ENCODE measurements at regions not wholly inside any gene's neighbourhood (a gene's known extent, or its start where the extent isn't known, plus 50 kb on each side); places are given as distances from the start of the nearest gene placed in this dataset.

DNA sequence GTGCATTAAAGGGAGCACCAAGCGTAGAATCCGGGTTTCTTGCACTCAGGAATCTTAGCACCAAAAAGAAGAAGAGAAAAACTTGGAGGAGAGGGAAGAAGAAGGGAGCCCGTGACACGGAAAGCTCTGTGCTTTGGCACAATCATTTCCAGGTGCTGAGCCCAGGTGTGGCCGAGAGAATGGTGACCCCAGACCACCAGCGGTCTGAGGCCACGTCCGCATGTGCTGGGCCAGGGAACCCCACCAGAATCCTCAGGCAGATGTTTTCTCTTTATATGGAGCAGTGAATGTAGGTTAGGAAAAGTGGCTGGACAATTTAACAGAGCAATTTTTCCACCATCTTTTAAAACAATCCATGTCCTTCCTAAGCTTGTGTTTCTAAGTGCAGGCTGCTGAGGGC lies 520.9 kb downstream of the EPHA4 start:
- intact Hi-C loops (cut with DNase I), result no loop called here
- H3K27ac ChIP-seq, result no peak overlapping the region
- DNase-seq (ENCODE audit: low spot score in 2 of 2), result no peak

DNA sequence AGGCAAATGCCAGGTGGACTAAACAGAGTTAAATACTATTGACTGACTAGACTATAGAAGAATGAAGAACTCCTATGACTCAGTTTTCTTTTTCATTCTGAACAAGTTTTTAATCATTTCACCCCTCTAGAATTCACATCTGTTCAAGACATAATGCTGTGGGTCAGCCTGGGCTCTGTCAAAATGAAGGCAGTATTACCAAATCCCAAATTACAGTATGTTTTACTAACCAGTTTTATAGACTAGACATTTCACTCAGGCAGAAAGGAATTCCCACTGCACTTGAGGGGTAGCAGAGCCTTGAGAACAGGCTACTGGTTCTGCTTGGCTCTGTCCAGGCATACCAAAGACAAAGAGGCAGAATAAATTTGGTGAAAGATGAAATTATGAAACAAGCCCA lies 511.7 kb downstream of the EPHA4 start:
- Histone ChIP-seq H3K4me3 (no peak overlapping the region), H3K36me3 (no peaks in the 10 kb centered on the region), H3K9me3 (no peaks in the 10 kb centered on the region), H3K27ac (no peak overlapping the region), H3K27me3 (no peaks in the 10 kb centered on the region), H3K4me1 (no peaks in the 10 kb centered on the region)
- TF ChIP-seq, protein P1, sequence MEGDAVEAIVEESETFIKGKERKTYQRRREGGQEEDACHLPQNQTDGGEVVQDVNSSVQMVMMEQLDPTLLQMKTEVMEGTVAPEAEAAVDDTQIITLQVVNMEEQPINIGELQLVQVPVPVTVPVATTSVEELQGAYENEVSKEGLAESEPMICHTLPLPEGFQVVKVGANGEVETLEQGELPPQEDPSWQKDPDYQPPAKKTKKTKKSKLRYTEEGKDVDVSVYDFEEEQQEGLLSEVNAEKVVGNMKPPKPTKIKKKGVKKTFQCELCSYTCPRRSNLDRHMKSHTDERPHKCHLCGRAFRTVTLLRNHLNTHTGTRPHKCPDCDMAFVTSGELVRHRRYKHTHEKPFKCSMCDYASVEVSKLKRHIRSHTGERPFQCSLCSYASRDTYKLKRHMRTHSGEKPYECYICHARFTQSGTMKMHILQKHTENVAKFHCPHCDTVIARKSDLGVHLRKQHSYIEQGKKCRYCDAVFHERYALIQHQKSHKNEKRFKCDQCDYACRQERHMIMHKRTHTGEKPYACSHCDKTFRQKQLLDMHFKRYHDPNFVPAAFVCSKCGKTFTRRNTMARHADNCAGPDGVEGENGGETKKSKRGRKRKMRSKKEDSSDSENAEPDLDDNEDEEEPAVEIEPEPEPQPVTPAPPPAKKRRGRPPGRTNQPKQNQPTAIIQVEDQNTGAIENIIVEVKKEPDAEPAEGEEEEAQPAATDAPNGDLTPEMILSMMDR (IDR thresholded peaks at IDR 0.05), result no peak
- DNase-seq (ENCODE audit: low spot score in 2 of 2), result no peak
- intact Hi-C loops (cut with DNase I), result no loop called here

More for the DNA sequence above, 520.9 kb downstream of the EPHA4 start:
- Histone ChIP-seq H3K9me3 (no peaks in the 10 kb centered on the region), H3K27me3 (no peaks in the 10 kb centered on the region), H3K4me3 (no peak overlapping the region), H3K36me3 (no peaks in the 10 kb centered on the region), H3K4me1 (no peaks in the 10 kb centered on the region)
- TF ChIP-seq, protein P1 (IDR thresholded peaks at IDR 0.05), result no peak

DNA sequence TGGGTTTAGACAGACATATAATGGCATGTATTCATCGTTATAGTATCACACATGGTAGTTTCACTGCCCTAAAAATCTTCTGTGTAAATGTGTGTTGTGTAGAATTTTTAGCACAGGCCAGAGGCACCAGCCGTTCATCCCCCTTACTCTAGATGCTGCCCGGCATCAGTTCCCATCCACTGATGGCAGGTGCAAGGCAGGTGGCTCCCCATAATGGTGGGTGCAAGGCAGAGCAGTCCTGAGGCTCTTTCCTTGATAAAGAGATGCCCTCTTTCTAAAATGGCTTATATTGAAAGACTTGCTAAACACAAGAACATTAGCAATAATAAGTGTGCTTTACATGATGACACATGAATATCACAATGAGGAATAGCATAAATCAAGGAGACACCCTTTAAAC lies 508.5 kb downstream of the EPHA4 start:
- TF ChIP-seq, protein P1 (IDR thresholded peaks at IDR 0.05), result no peak
- intact Hi-C loops (cut with DNase I), result no loop called here
- no peaks in the 10 kb centered on the region for H3K9me3 ChIP-seq
- H3K4me3 ChIP-seq, result no peak overlapping the region
- no peak for DNase-seq (ENCODE audit: low spot score in 2 of 2)
- no peak overlapping the region for H3K27ac ChIP-seq
- H3K36me3 ChIP-seq, result no peaks in the 10 kb centered on the region
- H3K4me1 ChIP-seq, result no peaks in the 10 kb centered on the region
- H3K27me3 ChIP-seq, result no peaks in the 10 kb centered on the region

DNA sequence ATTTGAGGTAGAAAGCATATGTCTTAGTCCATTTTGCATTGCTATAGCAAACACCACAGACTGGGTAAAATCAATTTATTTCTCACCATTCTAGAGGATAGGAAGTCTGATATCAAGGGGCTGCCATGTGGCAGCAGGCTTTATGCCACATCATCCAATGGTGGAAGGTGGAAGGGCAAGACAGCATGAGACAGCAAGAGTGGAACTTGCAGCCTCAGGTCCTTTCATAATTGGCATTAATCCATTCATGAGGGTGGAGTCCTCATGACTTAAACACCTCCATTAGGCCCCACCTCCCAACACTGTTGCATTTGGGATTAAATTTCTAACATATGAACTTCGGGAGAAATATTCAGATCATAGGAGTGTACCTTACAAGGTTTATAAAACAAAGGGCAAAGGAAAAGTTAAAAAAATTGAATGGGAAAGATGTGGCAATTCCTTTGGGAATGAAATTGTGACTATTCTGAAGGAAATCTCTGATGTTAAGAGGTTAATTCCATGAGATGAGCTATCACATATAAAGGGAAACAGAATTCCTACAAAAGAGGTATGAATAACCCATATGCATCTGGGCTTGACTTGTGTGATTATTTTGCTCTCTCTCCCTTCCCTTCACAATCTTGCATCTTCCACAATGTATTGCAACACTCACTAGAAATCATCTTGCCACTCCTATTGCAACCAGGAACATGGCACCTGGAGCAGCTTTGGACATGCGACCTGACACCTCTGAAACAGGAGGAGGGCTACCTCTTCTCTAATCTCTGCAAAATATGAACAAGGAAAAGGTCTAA lies 507.8 kb downstream of the EPHA4 start:
- Histone ChIP-seq H3K4me1 (no peaks in the 10 kb centered on the region), H3K4me3 (no peak overlapping the region), H3K36me3 (no peaks in the 10 kb centered on the region), H3K27ac (no peak overlapping the region), H3K9me3 (no peaks in the 10 kb centered on the region), H3K27me3 (no peaks in the 10 kb centered on the region)
- intact Hi-C loops (cut with DNase I), result no loop called here
- TF ChIP-seq, protein P1 (IDR thresholded peaks at IDR 0.05), result no peak
- no peak for DNase-seq (ENCODE audit: low spot score in 2 of 2)

DNA sequence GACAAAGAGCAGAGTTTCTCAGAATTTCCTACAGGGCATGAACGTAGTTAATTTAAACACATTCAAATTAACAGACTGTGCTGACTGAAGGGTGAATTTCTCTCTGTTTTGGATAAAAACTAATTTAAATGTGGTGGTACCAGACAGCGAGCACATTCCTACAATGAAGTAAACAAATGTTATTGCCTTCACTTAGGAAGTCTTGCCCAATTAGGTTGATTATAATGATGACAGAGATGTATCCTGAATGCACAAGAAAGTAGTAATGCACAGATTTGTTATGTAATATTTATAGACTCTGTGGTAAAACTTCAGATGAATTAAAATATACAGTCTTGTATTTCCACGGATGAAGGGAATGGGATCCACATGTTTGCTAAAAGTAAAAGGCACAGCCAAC lies 507.2 kb downstream of the EPHA4 start:
- H3K36me3 ChIP-seq, result no peaks in the 10 kb centered on the region
- DNase-seq (ENCODE audit: low spot score in 2 of 2), result no peak
- H3K4me3 ChIP-seq, result no peak overlapping the region
- H3K27ac ChIP-seq, result no peak overlapping the region
- TF ChIP-seq, protein P1 (IDR thresholded peaks at IDR 0.05), result no peak
- no peaks in the 10 kb centered on the region for H3K4me1 ChIP-seq
- no peaks in the 10 kb centered on the region for H3K27me3 ChIP-seq
- intact Hi-C loops (cut with DNase I), result no loop called here
- H3K9me3 ChIP-seq, result no peaks in the 10 kb centered on the region

All from ascending aorta (tissue), 2 donors.